ENCODE measurements at regions not wholly inside any gene's neighbourhood (a gene's known extent, or its start where the extent isn't known, plus 50 kb on each side); places are given as distances from the start of the nearest gene placed in this dataset.

- no peak overlapping the region for H2AFZ ChIP-seq (ENCODE audit: low read depth, low read length)
Measured at GRCh38 chr1:230002164-230002803, 64.8 kb upstream of the GALNT2 start.

DNA sequence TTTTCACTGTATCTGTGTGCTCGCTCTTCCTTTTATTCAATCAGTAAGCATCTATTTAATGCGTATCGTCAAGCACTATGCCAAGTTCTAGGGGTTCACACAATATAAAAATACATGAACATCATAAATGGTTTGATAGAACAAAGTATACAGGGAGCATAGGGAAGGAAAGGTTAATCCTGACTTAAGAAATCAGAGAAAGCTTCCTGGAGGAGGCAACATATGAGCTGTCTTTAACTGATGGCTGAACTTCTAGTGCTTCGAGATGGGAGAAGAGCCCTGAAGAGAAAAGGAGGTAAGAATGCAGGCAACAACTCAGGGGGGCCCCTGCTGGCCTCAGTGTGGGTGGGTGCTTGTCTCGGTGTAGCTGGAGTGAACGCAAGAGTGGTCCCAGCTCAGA is 63.6 kb upstream of the GALNT2 start:
- no peak overlapping the region for H3K9ac ChIP-seq (ENCODE audit: low read length)
- H3K27ac ChIP-seq (ENCODE audit: low read length), result no peak overlapping the region
- TF ChIP-seq, protein P1, sequence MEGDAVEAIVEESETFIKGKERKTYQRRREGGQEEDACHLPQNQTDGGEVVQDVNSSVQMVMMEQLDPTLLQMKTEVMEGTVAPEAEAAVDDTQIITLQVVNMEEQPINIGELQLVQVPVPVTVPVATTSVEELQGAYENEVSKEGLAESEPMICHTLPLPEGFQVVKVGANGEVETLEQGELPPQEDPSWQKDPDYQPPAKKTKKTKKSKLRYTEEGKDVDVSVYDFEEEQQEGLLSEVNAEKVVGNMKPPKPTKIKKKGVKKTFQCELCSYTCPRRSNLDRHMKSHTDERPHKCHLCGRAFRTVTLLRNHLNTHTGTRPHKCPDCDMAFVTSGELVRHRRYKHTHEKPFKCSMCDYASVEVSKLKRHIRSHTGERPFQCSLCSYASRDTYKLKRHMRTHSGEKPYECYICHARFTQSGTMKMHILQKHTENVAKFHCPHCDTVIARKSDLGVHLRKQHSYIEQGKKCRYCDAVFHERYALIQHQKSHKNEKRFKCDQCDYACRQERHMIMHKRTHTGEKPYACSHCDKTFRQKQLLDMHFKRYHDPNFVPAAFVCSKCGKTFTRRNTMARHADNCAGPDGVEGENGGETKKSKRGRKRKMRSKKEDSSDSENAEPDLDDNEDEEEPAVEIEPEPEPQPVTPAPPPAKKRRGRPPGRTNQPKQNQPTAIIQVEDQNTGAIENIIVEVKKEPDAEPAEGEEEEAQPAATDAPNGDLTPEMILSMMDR (IDR thresholded peaks at IDR 0.05; ENCODE audit: low read depth, low read length), result no peak
- no peak for TF ChIP-seq EZH2phosphoT487 (IDR thresholded peaks at IDR 0.05; ENCODE audit: low read depth)
- H3K4me1 ChIP-seq (ENCODE audit: low read length), result no peaks in the 10 kb centered on the region
- H3K79me2 ChIP-seq (ENCODE audit: low read length), result no peaks in the 10 kb centered on the region
- H3K36me3 ChIP-seq (replicated peaks; ENCODE audit: low read depth, low read length), result no peaks in the 10 kb centered on the region
- H4K20me1 ChIP-seq (ENCODE audit: insufficient read depth, low read length), result no peaks in the 10 kb centered on the region
- H2AFZ ChIP-seq (ENCODE audit: low read depth, low read length), result no peak overlapping the region
- H3K27me3 ChIP-seq (ENCODE audit: low read depth, low read length), result peaks cover 57% of the 10 kb centered on the region
- H3K9me3 ChIP-seq (ENCODE audit: insufficient read depth, low read length), result no peaks in the 10 kb centered on the region
- H3K4me3 ChIP-seq (ENCODE audit: low read length), result no peak overlapping the region
- no peak overlapping the region for H3K4me2 ChIP-seq (ENCODE audit: low read length)

More at GRCh38 chr1:230002164-230002803, 64.8 kb upstream of the GALNT2 start:
- H3K36me3 ChIP-seq (replicated peaks; ENCODE audit: low read depth, low read length), result no peaks in the 10 kb centered on the region
- no peak for TF ChIP-seq EZH2phosphoT487 (IDR thresholded peaks at IDR 0.05; ENCODE audit: low read depth)
- TF ChIP-seq, protein P1 (IDR thresholded peaks at IDR 0.05; ENCODE audit: low read depth, low read length), result no peak
- H3K27me3 ChIP-seq (ENCODE audit: low read depth, low read length), result peaks cover 51% of the 10 kb centered on the region
- H3K4me1 ChIP-seq (ENCODE audit: low read length), result no peaks in the 10 kb centered on the region
- H3K9me3 ChIP-seq (ENCODE audit: insufficient read depth, low read length), result no peaks in the 10 kb centered on the region
- H3K27ac ChIP-seq (ENCODE audit: low read length), result no peak overlapping the region
- H3K79me2 ChIP-seq (ENCODE audit: low read length), result no peaks in the 10 kb centered on the region
- H3K4me3 ChIP-seq (ENCODE audit: low read length), result no peak overlapping the region
- H3K9ac ChIP-seq (ENCODE audit: low read length), result no peak overlapping the region
- H4K20me1 ChIP-seq (ENCODE audit: insufficient read depth, low read length), result no peaks in the 10 kb centered on the region
- H3K4me2 ChIP-seq (ENCODE audit: low read length), result no peak overlapping the region

DNA sequence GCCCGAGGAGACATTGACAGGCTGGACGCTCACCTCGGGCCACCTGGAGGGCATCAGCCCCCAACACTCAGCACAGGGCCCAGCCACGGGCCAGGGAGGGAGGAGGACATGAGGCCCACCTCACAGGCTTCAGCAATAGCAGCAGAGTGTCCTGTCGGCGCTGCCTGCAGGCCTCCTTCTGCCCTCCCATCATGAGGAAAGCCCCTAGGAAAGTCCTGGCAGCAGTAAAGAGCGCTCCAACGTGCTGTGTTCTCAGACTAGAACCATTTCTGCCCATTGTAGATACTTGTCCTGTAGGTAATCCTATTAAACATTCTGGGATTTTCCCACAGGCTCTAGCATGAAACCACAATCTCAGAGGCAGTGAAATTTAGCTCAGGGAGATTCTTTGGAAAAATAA is 62.0 kb upstream of the GALNT2 start:
- Histone ChIP-seq H3K27me3 (ENCODE audit: low read depth, low read length) (peaks cover 50% of the 10 kb centered on the region), H2AFZ (ENCODE audit: low read depth, low read length) (no peak overlapping the region), H3K9me3 (ENCODE audit: insufficient read depth, low read length) (no peaks in the 10 kb centered on the region), H4K20me1 (ENCODE audit: insufficient read depth, low read length) (no peaks in the 10 kb centered on the region), H3K27ac (ENCODE audit: low read length) (no peak overlapping the region), H3K4me2 (ENCODE audit: low read length) (no peak overlapping the region), H3K36me3 (replicated peaks; ENCODE audit: low read depth, low read length) (no peaks in the 10 kb centered on the region), H3K79me2 (ENCODE audit: low read length) (no peaks in the 10 kb centered on the region), H3K4me3 (ENCODE audit: low read length) (no peak overlapping the region), H3K9ac (ENCODE audit: low read length) (no peak overlapping the region), H3K4me1 (ENCODE audit: low read length) (no peaks in the 10 kb centered on the region)
- TF ChIP-seq, protein P1 (IDR thresholded peaks at IDR 0.05; ENCODE audit: low read depth, low read length), result no peak
- no peak for TF ChIP-seq EZH2phosphoT487 (IDR thresholded peaks at IDR 0.05; ENCODE audit: low read depth)

GRCh38 chr1:230008721-230009120 is 58.3 kb upstream of the GALNT2 start:
- no peaks in the 10 kb centered on the region for H3K4me1 ChIP-seq (ENCODE audit: low read length)
- no peak overlapping the region for H3K27ac ChIP-seq (ENCODE audit: low read length)
- TF ChIP-seq, protein P1 (IDR thresholded peaks at IDR 0.05; ENCODE audit: low read depth, low read length), result no peak
- no peak for TF ChIP-seq EZH2phosphoT487 (IDR thresholded peaks at IDR 0.05; ENCODE audit: low read depth)
- no peak overlapping the region for H3K9ac ChIP-seq (ENCODE audit: low read length)
- no peak overlapping the region for H2AFZ ChIP-seq (ENCODE audit: low read depth, low read length)
- H3K36me3 ChIP-seq (replicated peaks; ENCODE audit: low read depth, low read length), result no peaks in the 10 kb centered on the region
- no peaks in the 10 kb centered on the region for H4K20me1 ChIP-seq (ENCODE audit: insufficient read depth, low read length)
- H3K9me3 ChIP-seq (ENCODE audit: insufficient read depth, low read length), result no peaks in the 10 kb centered on the region
- no peaks in the 10 kb centered on the region for H3K79me2 ChIP-seq (ENCODE audit: low read length)
- peaks cover 28% of the 10 kb centered on the region for H3K27me3 ChIP-seq (ENCODE audit: low read depth, low read length)
- H3K4me3 ChIP-seq (ENCODE audit: low read length), result no peak overlapping the region
- H3K4me2 ChIP-seq (ENCODE audit: low read length), result no peak overlapping the region

All from OCI-LY3 (cell line).